GM20000 (cell line): ENCODE measurements at regions not wholly inside any gene's neighbourhood (a gene's known extent, or its start where the extent isn't known, plus 50 kb on each side); places are given as distances from the start of the nearest gene placed in this dataset.

ENCODE experiments used
- DNase-seq: peaks from one replicate; pipeline ENCODE4 v3.0.0; 2012; ENCODE audit warnings: low spot score
- CTCF ChIP-seq: IDR thresholded peaks from 2 replicates; pipeline ENCODE4 v1.5.1; 2012; ENCODE audit warnings: mild to moderate bottlenecking, control low read depth; ENCODE audit errors: extremely low read depth, missing control alignments

- no peak for DNase-seq
- no peak for TF ChIP-seq CTCF
These were observed 139.0 kb upstream of the SERPINE2 start for GRCh38 chr2:224178056-224178455.

- no peak for TF ChIP-seq CTCF
- no peak for DNase-seq
These were observed 136.5 kb upstream of the SERPINE2 start for GRCh38 chr2:224175538-224175937.

- DNase-seq, result no peak
- TF ChIP-seq CTCF, result no peak
These were observed 135.9 kb upstream of the SERPINE2 start for GRCh38 chr2:224174990-224175389.

GRCh38 chr2:224174521-224174920, 135.4 kb upstream of the SERPINE2 start:
- TF ChIP-seq CTCF, result no peak
- no peak for DNase-seq

- no peak for TF ChIP-seq CTCF
- DNase-seq, result no peak
These were observed 134.8 kb upstream of the SERPINE2 start for GRCh38 chr2:224173933-224174332.

GRCh38 chr2:224173210-224173609, 134.1 kb upstream of the SERPINE2 start:
- DNase-seq, result no peak
- no peak for TF ChIP-seq CTCF

GRCh38 chr2:224171226-224171625, 132.1 kb upstream of the SERPINE2 start:
- no peak for DNase-seq

More at GRCh38 chr2:224171226-224171625, 132.1 kb upstream of the SERPINE2 start:
- TF ChIP-seq CTCF, result no peak
